ENCODE measurements at regions not wholly inside any gene's neighbourhood (a gene's known extent, or its start where the extent isn't known, plus 50 kb on each side); places are given as distances from the start of the nearest gene placed in this dataset.

- no peak overlapping the region for H3K27ac ChIP-seq
- intact Hi-C loops (cut with DNase I), result no loop called here
- no peaks in the 10 kb centered on the region for H3K36me3 ChIP-seq
- H3K27me3 ChIP-seq, result no peaks in the 10 kb centered on the region
- 61 to 87% methylated on average over 7 of the region's 7 CpGs for WGBS, 2 donors
- H3K4me1 ChIP-seq, result peaks cover 14 to 18% of the 10 kb centered on the region in 2 donors
- no peak overlapping the region for H3K4me3 ChIP-seq (replicated peaks in 1 of 3)
- DNase-seq, result no peak
- H3K9me3 ChIP-seq, result no peaks in the 10 kb centered on the region
- TF ChIP-seq CTCF (IDR thresholded peaks at IDR 0.05) (no peak), POLR2A (IDR thresholded peaks at IDR 0.05) (no peak)
These were observed 90.4 kb upstream of the TNS3 start for GRCh38 chr7:47672271-47672791.

GRCh38 chr7:47671358-47671757 lies 89.4 kb upstream of the TNS3 start:
- no peak overlapping the region for H3K27ac ChIP-seq
- no peaks in the 10 kb centered on the region for H3K27me3 ChIP-seq
- H3K9me3 ChIP-seq, result no peaks in the 10 kb centered on the region
- intact Hi-C loops (cut with DNase I), result no loop called here
- 87 to 92% methylated on average over 13 of the region's 13 CpGs for WGBS, 2 donors
- peaks cover 14 to 18% of the 10 kb centered on the region in 2 donors for H3K4me1 ChIP-seq
- DNase-seq, result no peak
- no peaks in the 10 kb centered on the region for H3K36me3 ChIP-seq
- no peak overlapping the region for H3K4me3 ChIP-seq (replicated peaks in 1 of 3)
- TF ChIP-seq POLR2A (IDR thresholded peaks at IDR 0.05) (no peak), CTCF (IDR thresholded peaks at IDR 0.05) (no peak)

GRCh38 chr7:47670729-47671128 lies 88.8 kb upstream of the TNS3 start:
- no peak overlapping the region for H3K27ac ChIP-seq
- no peaks in the 10 kb centered on the region for H3K27me3 ChIP-seq
- no peak overlapping the region for H3K4me3 ChIP-seq (replicated peaks in 1 of 3)
- peaks cover 14 to 18% of the 10 kb centered on the region in 2 donors for H3K4me1 ChIP-seq
- intact Hi-C loops (cut with DNase I), result no loop called here
- H3K36me3 ChIP-seq, result no peaks in the 10 kb centered on the region
- DNase-seq, result no peak
- no peak for TF ChIP-seq CTCF (IDR thresholded peaks at IDR 0.05)
- no peak for TF ChIP-seq POLR2A (IDR thresholded peaks at IDR 0.05)
- no peaks in the 10 kb centered on the region for H3K9me3 ChIP-seq
- 77 to 93% methylated on average over 6 of the region's 6 CpGs for WGBS, 2 donors

GRCh38 chr7:47669901-47670384 lies 88.0 kb upstream of the TNS3 start:
- Histone ChIP-seq H3K9me3 (no peaks in the 10 kb centered on the region), H3K27ac (peak overlapping the region; percentile 84 to 93 (median 90)), H3K36me3 (no peaks in the 10 kb centered on the region), H3K4me1 (peaks cover 14 to 18% of the 10 kb centered on the region in 2 donors), H3K27me3 (no peaks in the 10 kb centered on the region), H3K4me3 (replicated peaks in 1 of 3) (no peak overlapping the region)
- 65 to 74% methylated on average over 7 to 8 of the region's 8 CpGs for WGBS, 2 donors
- intact Hi-C loops (cut with DNase I), result no loop called here
- TF ChIP-seq POLR2A (IDR thresholded peaks at IDR 0.05), result no peak
- no peak for TF ChIP-seq CTCF (IDR thresholded peaks at IDR 0.05)
- DNase-seq, result no peak

GRCh38 chr7:47669178-47669891 lies 87.4 kb upstream of the TNS3 start:
- intact Hi-C loops (cut with DNase I), result no loop called here
- WGBS, 2 donors, result 32 to 40% methylated on average over 10 of the region's 10 CpGs
- Histone ChIP-seq H3K27ac (peak overlapping the region; percentile 84 to 93 (median 90)), H3K9me3 (no peaks in the 10 kb centered on the region), H3K36me3 (no peaks in the 10 kb centered on the region), H3K4me3 (replicated peaks in 1 of 3) (no peak overlapping the region), H3K4me1 (peaks cover 14 to 18% of the 10 kb centered on the region in 2 donors), H3K27me3 (no peaks in the 10 kb centered on the region)
- TF ChIP-seq POLR2A (IDR thresholded peaks at IDR 0.05) (peak in 1 of 2 donors; percentile 21), CTCF (IDR thresholded peaks at IDR 0.05) (peak in 4 of 6 experiments; percentile 2 to 57 (median 30))
- peak; percentile 97 to 99 for DNase-seq
